NCI-H1048 (cell line): ENCODE measurements at regions not wholly inside any gene's neighbourhood (a gene's known extent, or its start where the extent isn't known, plus 50 kb on each side); places are given as distances from the start of the nearest gene placed in this dataset.

Source experiments
- DNase-seq: peaks from one replicate; lab custom pipeline; 2025; lab: John Stamatoyannopoulos, UW

GRCh38 chr13:21822029-21822428 lies 151.2 kb downstream of the FGF9 start:
- DNase-seq: no peak

- DNase-seq: no peak
Observed at GRCh38 chr13:21823416-21823815, 152.5 kb downstream of the FGF9 start.

GRCh38 chr13:21823949-21824348 lies 153.1 kb downstream of the FGF9 start:
- no peak for DNase-seq

- no peak for DNase-seq
Observed at GRCh38 chr13:21825186-21825585, 154.3 kb downstream of the FGF9 start.

- DNase-seq: no peak
Observed at GRCh38 chr13:21825801-21826200, 154.9 kb downstream of the FGF9 start.

GRCh38 chr13:21826214-21827015 lies 155.5 kb downstream of the FGF9 start:
- DNase-seq: no peak

GRCh38 chr13:21831654-21832324 lies 160.9 kb downstream of the FGF9 start:
- no peak for DNase-seq

GRCh38 chr13:21833921-21834320 lies 163.0 kb downstream of the FGF9 start:
- no peak for DNase-seq

GRCh38 chr13:21834521-21834920 lies 163.6 kb downstream of the FGF9 start:
- DNase-seq: no peak

- DNase-seq: no peak
Observed at GRCh38 chr13:21837288-21837687, 166.4 kb downstream of the FGF9 start.

- no peak for DNase-seq
Observed at GRCh38 chr13:21837841-21838551, 167.1 kb downstream of the FGF9 start.

GRCh38 chr13:21846605-21847004 lies 175.7 kb downstream of the FGF9 start:
- no peak for DNase-seq

- no peak for DNase-seq
Observed at GRCh38 chr13:21849323-21849722, 178.4 kb downstream of the FGF9 start.

- DNase-seq: no peak
Observed at GRCh38 chr13:21850013-21851006, 179.4 kb downstream of the FGF9 start.

GRCh38 chr13:21852043-21852442 lies 181.2 kb downstream of the FGF9 start:
- DNase-seq: no peak

GRCh38 chr13:21853779-21854178 lies 182.9 kb downstream of the FGF9 start:
- DNase-seq: no peak

GRCh38 chr13:21868823-21869222 lies 197.9 kb downstream of the FGF9 start:
- no peak for DNase-seq

- DNase-seq: no peak
Observed at GRCh38 chr13:21871382-21871781, 200.5 kb downstream of the FGF9 start.

GRCh38 chr13:21871919-21872318 lies 201.0 kb downstream of the FGF9 start:
- no peak for DNase-seq

GRCh38 chr13:21872795-21873194 lies 201.9 kb downstream of the FGF9 start:
- no peak for DNase-seq

GRCh38 chr13:21875116-21875515 lies 204.2 kb downstream of the FGF9 start:
- DNase-seq: no peak
